Skeletal muscle tissue (tissue), 3 donors: ENCODE measurements at regions not wholly inside any gene's neighbourhood (a gene's known extent, or its start where the extent isn't known, plus 50 kb on each side); places are given as distances from the start of the nearest gene placed in this dataset.

Source experiments
- H3K27ac ChIP-seq: one replicate; pipeline ENCODE4 v1.7.0; 2013; ENCODE audit warnings: mild to moderate bottlenecking, low read depth, low read length, inconsistent platforms
- H3K27me3 ChIP-seq, 3 donors: one replicate each; pipeline ENCODE4 v1.7.0; 2013; ENCODE audit warnings: low read length in 3 of 3; ENCODE audit not compliant: control insufficient read depth in 3 of 3, insufficient read depth in 3 of 3
- H3K36me3 ChIP-seq, 3 donors: one replicate each; pipeline ENCODE4 v1.7.0; 2013; ENCODE audit warnings: low read length in 3 of 3; ENCODE audit not compliant: control insufficient read depth in 3 of 3, insufficient read depth in 3 of 3
- H3K4me1 ChIP-seq, 3 donors: one replicate each; pipeline ENCODE4 v1.7.0; 2013; ENCODE audit warnings: low read length in 3 of 3, mild to moderate bottlenecking in 3 of 3; ENCODE audit not compliant: control insufficient read depth in 3 of 3, insufficient read depth in 3 of 3
- H3K4me3 ChIP-seq, 3 donors: one replicate each; pipeline ENCODE4 v1.7.0; 2013; ENCODE audit warnings: low read length in 3 of 3
- H3K9ac ChIP-seq, 3 donors: one replicate each; pipeline ENCODE4 v1.7.0; 2013; ENCODE audit warnings: low read length in 3 of 3, mild to moderate bottlenecking in 3 of 3, moderate library complexity in 2 of 3, low read depth in 1 of 3
- H3K9me3 ChIP-seq, 3 donors: one replicate each; pipeline ENCODE4 v1.7.0; 2013; ENCODE audit warnings: low read length in 3 of 3; ENCODE audit not compliant: control insufficient read depth in 3 of 3
- donor health status: Osteomylitis.

DNA sequence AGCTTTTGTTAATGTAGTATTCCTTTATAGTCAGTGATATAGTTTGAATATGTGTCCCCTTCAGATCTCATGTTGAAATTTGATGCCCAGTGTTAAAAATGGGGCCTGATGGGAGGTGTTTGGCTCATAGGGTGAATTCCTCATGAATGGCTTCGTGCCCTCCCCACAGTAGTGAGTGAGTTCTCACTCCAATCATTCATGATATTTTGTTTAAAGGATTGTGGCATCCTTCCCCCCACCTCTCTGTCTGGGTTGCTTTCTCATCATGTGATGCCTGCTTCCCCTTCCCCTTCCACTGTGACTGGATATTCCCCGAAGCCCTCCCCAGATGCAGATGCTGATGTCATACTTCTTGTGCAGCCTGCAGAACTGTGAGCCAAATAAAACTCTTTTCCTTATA is 649.8 kb upstream of the NR2F2 start:
- Histone ChIP-seq H3K4me3 (no peak overlapping the region), H3K4me1 (peaks cover 0 to 3% (median 0%) of the 10 kb centered on the region in 3 donors), H3K9ac (no peak overlapping the region), H3K27ac (no peak overlapping the region), H3K36me3 (no peaks in the 10 kb centered on the region), H3K27me3 (no peaks in the 10 kb centered on the region), H3K9me3 (no peaks in the 10 kb centered on the region)

DNA sequence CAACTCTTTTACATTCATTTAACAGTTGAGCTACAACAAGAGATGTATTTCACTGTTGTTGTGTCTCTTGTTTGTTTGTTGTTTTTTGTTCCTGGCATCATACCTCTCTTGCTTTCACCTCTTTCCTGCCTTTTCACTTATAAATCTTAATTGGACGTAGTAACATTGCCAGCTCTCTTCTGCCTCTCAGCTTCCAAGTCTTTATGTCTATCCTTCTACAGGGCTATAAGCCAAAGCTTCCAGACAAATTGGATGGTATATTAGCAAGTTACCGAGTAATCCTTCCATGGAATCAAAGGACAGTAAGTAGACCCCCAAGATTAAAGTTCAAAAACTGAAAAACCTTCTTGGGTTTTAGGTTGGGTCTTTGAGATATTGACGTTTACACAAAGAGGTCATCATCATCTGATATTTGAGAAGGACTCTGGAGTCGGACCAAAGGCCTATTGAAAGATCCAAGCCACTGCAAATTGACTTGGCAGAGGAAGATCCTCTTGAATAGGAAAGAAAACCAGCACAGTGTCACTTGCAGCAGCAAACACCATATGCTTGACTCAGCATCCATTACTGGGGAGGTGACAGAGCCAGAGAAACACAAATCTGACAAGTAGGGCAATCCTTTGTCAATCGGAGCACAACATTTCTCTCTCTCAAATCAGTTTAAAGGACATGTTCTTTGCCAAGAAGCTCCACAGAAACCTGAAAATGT is 648.5 kb upstream of the NR2F2 start:
- Histone ChIP-seq H3K27ac (no peak overlapping the region), H3K4me1 (peaks cover 0 to 3% (median 0%) of the 10 kb centered on the region in 3 donors), H3K9ac (no peak overlapping the region)

DNA sequence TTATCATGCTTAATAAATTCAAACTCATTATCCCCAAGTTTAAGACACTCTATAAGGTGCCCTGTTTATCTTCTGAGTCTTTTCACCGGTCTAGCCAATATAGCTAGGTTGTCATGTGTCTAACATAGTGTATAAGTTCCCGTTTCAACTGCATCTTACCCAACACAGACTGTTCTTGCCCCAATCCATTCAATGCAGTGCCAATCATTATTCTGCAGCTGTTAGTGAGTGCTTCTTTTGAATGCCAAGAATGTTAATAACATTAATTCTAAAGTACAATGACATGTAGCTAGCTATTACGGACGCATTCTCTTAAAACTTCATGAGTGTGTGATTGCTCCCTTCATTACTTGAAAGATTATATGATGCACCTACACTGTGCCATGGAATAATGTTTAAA is 646.4 kb upstream of the NR2F2 start:
- Histone ChIP-seq H3K27ac (no peak overlapping the region), H3K27me3 (no peaks in the 10 kb centered on the region), H3K9me3 (no peaks in the 10 kb centered on the region), H3K4me1 (peaks cover 0 to 3% (median 0%) of the 10 kb centered on the region in 3 donors), H3K36me3 (no peaks in the 10 kb centered on the region), H3K9ac (no peak overlapping the region), H3K4me3 (no peak overlapping the region)

More for the DNA sequence above, 648.5 kb upstream of the NR2F2 start:
- Histone ChIP-seq H3K36me3 (no peaks in the 10 kb centered on the region), H3K9me3 (no peaks in the 10 kb centered on the region), H3K4me3 (no peak overlapping the region), H3K27me3 (no peaks in the 10 kb centered on the region)

DNA sequence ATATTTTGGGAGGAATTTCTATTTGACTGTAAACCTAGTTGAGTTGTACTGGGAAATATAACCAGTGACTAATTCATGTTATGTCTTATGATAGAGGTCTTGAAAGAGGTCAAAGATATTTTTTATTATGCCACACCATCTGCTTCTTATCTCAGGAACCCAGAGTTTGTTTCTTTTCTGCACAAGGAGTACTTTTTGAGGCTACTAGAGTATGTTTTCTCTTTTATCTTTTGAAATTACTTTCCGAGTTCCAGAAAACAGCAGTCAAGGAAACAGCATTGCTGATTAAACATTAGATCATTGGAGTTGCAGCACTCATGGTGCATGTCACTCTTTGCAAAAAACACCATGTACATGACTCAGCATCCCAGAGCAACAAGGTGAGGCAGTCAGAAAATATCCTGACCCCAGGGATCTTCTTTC is 645.8 kb upstream of the NR2F2 start:
- H3K4me3 ChIP-seq, result no peak overlapping the region
- H3K4me1 ChIP-seq, result peaks cover 0 to 3% (median 0%) of the 10 kb centered on the region in 3 donors
- no peaks in the 10 kb centered on the region for H3K36me3 ChIP-seq
- no peaks in the 10 kb centered on the region for H3K9me3 ChIP-seq
- no peak overlapping the region for H3K9ac ChIP-seq
- no peaks in the 10 kb centered on the region for H3K27me3 ChIP-seq
- H3K27ac ChIP-seq, result no peak overlapping the region

DNA sequence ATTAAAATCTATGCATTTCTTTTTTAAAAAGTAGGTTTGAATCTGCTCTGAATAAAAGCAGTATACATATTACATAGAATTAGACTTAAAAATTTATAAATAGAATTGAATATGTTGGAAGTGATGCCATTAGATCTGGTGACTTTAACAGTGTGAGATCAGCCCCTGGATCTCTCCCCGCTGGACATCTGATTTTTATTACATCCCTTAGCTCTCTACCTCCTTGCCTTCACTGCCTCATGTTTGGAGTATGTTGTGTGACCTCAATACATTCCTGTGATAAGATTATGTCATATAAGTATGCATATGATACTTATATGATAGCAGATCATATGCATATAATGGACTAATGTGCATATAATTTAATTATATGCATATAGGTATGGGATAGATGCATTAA is 643.4 kb upstream of the NR2F2 start:
- Histone ChIP-seq H3K27me3 (no peaks in the 10 kb centered on the region), H3K27ac (no peak overlapping the region), H3K9me3 (no peaks in the 10 kb centered on the region), H3K4me1 (peaks cover 0 to 3% (median 0%) of the 10 kb centered on the region in 3 donors), H3K4me3 (no peak overlapping the region), H3K9ac (no peak overlapping the region), H3K36me3 (no peaks in the 10 kb centered on the region)

DNA sequence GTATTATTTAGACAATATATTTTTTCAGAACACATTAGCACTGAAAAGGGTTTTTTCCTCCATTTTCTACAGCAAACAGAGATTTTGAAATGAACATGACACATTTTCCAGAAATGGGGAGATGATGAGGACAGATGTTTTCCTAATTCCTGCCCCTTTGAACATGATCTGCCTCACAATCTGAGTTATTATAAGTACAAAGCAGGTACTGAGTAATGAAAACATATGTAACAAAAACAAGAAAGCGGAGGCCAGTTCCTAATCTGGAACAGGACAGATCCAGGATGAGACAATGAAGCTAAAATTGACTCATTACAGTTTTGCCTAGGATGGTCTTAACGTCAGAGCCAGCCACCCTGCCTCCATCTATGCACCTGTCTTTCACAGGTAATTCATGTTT is 642.8 kb upstream of the NR2F2 start:
- no peaks in the 10 kb centered on the region for H3K36me3 ChIP-seq
- H3K27ac ChIP-seq, result no peak overlapping the region
- no peak overlapping the region for H3K9ac ChIP-seq
- H3K9me3 ChIP-seq, result no peaks in the 10 kb centered on the region
- H3K4me1 ChIP-seq, result no peaks in the 10 kb centered on the region
- H3K4me3 ChIP-seq, result no peak overlapping the region
- no peaks in the 10 kb centered on the region for H3K27me3 ChIP-seq

DNA sequence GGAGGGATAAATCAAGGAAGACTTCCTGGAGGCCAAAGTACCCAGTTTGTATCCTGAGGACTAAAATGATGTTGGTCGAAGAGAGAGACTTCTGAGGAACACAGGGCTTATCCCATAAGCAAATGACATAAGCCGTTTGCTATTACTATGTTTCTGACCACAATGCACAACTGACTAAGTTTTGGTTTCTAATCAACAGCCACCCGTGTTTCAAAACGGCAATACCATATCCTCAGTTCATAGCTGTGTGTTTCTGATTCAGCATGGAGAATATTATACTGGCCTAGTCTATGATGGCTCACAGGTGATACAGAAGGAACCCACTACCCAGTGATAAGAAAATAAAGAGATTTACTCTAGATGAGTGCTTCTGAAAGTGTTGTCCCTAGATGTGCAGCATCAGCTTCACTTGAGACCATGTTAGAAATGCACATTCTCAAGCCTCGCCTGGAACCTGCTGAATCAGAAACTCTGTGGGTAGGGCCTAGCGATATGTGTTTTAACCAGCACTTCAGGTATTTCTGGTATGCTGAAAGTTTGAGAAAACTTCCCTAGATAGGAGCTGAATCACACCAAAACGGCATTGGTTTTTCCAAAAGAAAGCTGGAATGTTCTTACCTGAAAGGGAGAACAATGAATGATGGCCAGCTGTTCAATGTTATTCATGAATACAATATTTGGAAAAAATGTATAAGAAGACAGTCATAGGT is 639.7 kb upstream of the NR2F2 start:
- no peaks in the 10 kb centered on the region for H3K4me1 ChIP-seq
- H3K9me3 ChIP-seq, result peaks cover 0 to 10% (median 8%) of the 10 kb centered on the region in 3 donors
- no peak overlapping the region for H3K9ac ChIP-seq
- H3K27me3 ChIP-seq, result no peaks in the 10 kb centered on the region
- H3K27ac ChIP-seq, result no peak overlapping the region
- no peaks in the 10 kb centered on the region for H3K36me3 ChIP-seq
- H3K4me3 ChIP-seq, result no peak overlapping the region

DNA sequence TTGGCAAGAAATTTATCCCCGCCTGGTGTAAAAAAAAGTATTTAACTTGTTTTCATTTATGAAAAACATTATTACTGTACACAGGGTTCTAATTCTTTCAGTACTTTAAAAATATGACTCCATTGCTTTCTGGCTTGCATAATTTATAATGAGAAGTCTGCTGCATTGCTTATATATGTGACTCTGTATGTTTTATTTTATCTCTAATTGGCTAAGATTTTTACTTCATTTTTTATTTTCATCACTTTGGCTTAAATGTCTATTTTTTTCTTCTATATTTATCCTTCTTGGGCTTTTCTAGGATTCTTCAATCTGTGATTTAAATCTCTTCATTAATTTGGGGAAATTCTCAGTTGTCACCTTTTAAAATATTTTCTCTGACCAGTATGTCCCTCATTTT is 636.6 kb upstream of the NR2F2 start:
- no peaks in the 10 kb centered on the region for H3K27me3 ChIP-seq
- no peak overlapping the region for H3K27ac ChIP-seq
- H3K4me1 ChIP-seq, result no peaks in the 10 kb centered on the region
- H3K9ac ChIP-seq, result no peak overlapping the region
- no peaks in the 10 kb centered on the region for H3K36me3 ChIP-seq
- peaks cover 0 to 10% (median 8%) of the 10 kb centered on the region in 3 donors for H3K9me3 ChIP-seq
- H3K4me3 ChIP-seq, result no peak overlapping the region

DNA sequence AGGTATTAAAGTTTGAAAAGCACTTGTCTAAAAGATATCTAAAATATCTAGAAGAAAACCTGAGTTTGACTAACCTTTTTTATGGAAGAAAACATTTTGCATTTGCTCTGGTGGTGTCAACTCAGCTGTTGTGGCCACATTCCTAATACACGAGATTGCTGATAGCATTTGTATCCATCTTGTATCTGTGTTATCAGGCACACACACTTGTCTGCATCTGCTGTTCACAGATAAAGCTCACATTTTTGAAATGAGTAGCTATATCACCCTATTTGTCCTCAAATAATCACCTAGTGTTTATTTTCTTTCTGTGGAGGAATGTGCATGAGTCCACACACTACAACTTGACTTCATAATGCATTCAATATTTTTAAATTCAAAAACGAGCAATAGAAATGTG is 632.3 kb upstream of the NR2F2 start:
- no peak overlapping the region for H3K9ac ChIP-seq
- no peak overlapping the region for H3K4me3 ChIP-seq
- no peak overlapping the region for H3K27ac ChIP-seq
- no peaks in the 10 kb centered on the region for H3K4me1 ChIP-seq
- peaks cover 0 to 9% (median 7%) of the 10 kb centered on the region in 3 donors for H3K9me3 ChIP-seq
- H3K27me3 ChIP-seq, result no peaks in the 10 kb centered on the region
- H3K36me3 ChIP-seq, result no peaks in the 10 kb centered on the region

DNA sequence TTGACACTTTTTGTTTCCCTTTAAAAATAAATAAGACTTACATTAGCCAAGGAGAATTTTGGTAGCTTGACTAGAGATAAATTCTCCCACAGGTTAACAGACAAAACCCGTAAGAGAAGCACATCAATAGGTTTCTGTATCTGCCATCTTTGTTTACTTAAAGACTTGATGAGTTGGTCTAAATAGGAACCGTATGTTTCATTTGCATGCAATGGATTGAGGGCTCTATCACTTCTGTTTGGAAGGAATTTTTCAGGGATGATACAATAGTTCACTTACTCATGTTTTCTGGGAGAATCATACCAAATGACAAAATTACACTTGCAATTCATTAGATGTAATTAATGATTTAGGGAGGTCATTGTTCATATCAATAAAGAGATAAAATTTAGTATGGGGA is 631.5 kb upstream of the NR2F2 start:
- Histone ChIP-seq H3K9me3 (peaks cover 0 to 5% (median 4%) of the 10 kb centered on the region in 3 donors), H3K27ac (no peak overlapping the region), H3K36me3 (no peaks in the 10 kb centered on the region), H3K4me3 (no peak overlapping the region), H3K27me3 (no peaks in the 10 kb centered on the region), H3K9ac (no peak overlapping the region), H3K4me1 (no peaks in the 10 kb centered on the region)
